HG03097 (cell line): ENCODE measurements at regions not wholly inside any gene's neighbourhood (a gene's known extent, or its start where the extent isn't known, plus 50 kb on each side); places are given as distances from the start of the nearest gene placed in this dataset.
"Not testable (repeated sequence)": the region's sequence is repeated elsewhere in the genome, so short reads cannot be mapped to it uniquely, and the experiment has no call there.

Source experiments
- ATAC-seq: cut with Tn5 transposase; IDR thresholded peaks from one replicate; pipeline ENCODE4 v1.9.1; 2021; ENCODE audit not compliant: unreplicated experiment, low FRiP score

DNA sequence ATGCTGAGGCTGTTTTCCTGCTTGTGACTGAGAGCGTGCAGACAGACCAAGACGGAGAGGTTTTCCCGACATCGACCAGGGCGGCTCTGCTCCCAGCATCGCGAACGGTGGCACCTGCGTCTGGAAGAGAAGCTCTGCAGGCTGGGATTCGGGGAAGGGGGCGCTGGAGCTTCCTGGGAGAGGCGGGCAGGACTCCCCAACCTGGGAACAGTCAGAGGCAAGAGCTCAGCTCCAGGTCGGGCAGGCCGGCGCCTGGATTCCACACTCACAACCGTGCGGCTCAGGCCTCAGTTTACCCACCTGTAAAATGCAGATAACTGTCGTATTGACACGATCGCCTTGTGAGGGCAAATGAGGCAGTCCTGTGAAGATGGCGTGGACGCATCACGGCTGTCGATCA, 332.6 kb downstream of the ADGRD1 start:
- ATAC-seq = not testable (repeated sequence)

DNA sequence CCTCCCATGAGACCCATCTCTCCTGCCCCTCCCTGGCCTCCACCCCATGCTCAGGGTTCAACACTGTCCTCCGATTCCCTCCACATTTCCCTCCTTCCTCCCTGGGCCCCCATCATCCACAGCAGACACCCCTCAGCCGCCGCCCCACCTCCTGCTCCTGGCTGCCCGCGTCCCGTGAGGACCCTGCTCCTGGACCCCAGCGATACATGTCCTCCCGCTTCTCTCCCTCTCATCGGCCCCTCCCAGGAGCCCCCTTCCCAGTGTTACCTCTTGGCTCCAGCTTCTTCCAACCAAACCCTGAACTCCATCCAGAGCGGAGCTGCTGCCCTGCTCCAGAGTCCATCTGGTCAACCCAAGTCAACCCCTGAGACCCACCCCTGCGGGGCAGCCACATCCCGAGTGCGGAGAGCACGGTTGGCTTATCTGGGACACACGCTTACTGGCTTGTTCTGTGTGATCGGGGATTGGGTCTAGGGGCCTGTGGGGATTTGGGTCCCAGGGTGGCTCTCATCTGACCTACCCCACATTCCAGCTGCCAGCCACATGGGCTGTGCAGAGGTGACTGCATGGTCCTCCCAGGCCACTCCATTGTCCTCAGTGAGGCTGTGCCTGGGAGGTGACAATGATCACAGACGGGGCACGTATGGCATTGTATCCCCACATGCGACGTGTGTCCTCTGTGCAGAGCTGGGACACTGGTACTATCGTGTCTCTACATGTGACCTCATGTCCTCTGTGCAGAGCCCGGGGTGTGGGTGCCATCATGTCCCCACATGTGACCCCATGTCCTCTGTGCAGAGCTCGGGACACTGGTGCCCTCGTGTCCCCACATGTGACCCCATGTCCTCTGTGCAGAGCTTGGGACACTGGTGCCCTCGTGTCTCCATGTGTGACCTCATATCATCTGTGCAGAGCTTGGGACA, 333.6 kb downstream of the ADGRD1 start:
- ATAC-seq = no peak

DNA sequence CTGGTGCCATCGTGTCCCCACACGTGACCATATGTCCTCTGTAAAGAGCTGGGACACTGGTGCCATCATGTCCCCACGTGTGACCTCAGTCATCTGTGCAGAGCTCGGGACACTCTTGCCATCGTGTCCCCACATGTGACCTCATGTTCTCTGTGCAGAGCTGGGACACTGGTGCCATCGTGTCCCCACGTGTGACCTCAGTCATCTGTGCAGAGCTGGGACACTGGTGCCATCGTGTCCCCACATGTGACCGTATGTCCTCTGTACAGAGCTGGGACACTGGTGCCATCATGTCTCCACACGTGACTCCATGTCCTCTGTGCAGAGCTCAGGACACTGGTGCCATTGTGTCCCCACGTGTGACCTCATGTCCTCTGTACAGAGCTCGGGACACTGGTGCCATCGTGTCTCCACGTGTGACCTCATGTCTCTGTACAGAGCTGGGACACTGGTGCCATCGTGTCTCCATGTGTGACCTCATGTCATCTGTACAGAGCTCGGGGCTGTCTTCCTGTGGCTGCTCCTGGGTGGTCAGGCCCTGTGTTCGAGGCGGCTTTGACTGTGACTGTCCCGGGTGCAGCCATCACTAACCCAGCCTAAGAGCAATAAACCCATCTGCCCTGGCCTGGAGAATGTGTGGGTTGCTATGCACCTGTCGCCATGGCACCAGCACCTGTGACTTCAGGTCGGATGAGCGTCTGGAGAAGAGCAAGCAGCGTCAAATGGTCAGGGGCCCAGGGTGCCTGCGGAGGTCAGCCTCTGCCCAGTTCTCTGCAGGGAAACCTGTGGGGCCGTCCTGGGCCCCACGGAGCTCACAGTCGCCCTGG, 334.4 kb downstream of the ADGRD1 start:
- ATAC-seq = no peak

DNA sequence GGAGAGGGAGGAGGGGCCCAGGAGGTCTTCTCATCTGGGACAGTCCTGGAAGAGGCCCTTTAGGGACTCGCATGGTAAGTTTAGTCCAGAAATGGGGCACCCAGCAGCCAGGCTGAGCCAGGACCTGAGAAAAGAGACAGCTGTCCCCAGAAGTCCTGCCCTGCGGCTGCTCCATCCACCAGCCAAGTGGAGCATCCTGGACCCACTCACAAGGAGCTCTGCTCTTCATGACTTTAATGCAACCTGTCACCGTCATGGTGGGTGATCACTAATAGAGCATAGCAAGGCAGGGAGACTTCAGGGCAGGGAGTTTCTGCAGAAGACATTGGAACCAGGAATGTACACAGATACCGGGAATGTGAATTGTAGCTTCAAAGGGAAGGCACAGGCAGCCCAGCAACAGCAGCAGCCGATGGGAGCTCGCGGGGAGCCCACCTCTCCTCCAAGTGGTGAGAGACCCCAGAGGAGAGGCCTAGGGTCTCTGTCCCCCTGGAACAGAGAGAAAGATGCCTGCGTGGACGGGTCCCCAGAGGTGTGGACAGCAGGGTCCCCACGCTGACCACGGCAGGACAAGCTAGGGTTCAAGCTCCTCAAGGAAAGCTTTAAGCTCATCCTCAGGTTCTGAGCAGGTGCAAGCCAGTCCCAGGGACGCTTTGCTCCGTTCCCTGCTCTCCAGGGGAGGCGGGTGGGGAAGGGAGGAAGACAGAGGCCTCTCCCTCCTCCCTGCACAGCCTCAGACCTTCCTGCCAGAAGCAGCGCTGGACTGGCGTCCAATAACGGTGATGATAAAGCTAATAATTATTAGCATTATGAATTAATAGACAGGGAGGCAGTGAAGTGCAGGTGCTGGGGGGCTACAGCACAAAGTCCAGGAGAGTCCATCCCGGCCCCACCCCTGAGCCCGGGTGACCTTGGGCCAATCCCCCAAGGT, 335.3 kb downstream of the ADGRD1 start:
- not testable (repeated sequence) for ATAC-seq

DNA sequence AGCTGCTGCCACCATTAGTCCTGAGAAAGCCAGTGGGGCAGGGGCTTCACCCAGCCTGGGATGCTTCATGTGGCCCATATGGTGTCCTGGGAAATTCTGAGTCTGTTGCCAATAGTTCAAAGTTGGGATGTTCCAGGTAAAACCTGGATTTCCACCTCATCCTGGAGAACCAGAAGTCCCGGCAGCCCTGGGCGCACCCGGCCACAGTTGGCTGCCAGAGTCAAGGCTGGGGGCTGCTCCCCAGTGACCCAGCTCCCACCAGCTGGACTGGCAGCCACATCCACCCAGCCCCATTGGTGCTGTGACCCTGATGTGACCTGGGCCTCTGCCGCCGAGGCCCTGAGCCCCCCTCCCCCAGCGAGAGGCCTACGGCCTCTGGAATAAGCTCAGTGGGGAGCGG, 336.1 kb downstream of the ADGRD1 start:
- not testable (repeated sequence) for ATAC-seq

DNA sequence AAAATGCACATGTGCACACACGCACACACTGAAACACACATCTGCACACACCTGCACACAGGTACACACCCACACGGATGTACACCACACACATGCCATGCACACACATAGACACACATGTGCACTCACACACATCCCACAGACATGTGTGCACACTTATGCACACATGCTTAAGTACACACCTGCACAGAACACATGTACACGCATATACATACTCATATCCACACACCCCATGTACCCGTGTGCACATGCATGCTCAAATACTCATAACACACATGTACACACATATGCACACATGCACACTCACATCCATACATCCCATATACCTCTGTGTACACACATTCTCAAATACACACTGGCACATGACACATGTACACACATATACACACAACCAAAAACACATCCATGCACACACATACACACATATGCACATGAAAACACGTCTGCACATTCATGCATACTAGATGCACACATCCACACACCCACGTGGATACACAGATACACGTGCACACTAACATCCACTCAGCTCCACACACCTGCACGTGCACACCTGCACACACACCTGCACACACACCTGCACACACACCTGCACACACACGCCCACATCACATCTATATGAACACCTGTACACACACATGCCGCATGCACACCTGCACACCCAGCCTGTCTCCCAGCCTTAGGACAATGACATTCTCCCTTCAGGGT, 336.7 kb downstream of the ADGRD1 start:
- no peak for ATAC-seq

DNA sequence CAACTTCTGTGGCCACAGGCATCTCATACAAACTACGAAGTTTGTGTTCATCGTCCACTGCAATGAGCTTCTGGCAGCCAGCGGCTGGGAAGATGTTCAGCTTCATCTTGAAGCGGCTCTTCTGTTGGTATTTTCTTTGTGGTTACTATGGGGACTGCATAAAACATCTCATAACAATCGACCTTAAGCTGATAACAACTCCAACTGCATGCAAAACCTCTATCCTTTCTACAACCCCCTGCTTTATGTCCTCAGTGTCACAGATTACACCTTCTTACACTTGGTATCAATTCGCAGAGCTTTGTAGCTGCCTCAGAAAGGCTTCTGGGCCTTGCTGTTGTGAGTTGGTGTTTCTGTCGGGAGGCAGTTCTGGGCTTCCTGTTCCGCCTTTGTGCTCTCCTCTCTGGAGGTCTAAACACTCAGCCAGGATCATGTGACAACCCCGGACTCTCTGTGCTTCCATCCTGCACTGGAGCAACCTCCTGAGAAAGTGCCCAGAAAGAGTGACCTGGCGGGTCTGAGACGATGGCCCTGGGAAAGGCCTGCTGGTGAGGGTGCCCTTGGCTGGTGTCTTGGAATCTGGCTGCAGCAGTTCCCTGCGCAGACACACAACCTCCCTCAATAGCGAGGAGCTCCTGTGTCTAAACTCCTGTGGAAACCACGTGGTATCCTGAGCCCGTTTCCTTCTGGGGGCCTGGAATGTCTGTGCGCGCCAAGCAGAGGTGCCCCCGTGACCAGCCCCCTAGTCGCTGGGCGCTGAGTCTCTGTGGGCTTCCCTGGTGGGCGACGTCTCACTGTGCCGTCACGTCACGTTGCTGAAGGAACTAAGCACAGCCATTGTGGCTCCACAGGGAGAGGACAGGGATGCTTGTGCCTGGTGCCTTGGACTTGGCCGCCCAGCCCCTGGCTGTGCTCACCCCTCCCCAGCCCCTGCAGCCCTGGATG, 339.6 kb downstream of the ADGRD1 start:
- not testable (repeated sequence) for ATAC-seq

DNA sequence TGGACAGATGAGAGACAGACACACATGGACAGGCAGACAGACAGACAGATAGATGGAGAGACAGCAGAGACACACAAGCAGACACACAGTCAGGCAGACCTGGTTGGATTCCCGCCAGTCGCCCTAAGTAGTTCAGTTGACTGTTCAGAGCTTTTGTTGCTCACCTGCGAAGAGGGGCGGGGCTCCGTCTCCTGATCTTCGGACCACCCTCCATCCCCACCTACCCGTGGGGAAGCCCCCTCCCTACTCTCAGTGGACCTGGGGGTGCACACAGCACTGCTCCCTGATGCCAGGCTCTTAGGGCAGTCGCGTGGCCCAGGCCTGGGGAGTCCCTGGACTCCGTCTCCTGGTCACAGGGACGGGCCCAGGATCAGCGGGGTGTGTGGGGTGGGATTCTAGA, 341.0 kb downstream of the ADGRD1 start:
- not testable (repeated sequence) for ATAC-seq

DNA sequence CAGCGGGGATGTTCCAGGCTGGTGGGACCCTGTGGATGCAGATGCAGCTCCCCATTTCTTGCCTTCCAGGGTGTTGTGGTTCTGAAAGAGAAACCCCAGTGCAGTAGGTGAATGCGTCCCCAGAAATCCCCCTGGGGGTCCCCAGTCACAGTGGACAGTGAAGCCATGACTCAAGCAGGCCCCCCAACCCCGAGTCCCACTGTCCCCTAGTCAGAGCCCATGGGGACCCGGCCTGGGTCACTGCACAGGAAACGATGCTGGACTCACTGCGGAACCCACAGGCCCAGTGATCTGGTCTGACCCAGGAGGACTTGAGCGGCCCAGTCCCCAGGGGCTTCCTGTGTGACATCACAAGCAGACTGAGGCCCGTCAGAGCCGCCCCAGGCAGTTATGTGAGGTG, 341.4 kb downstream of the ADGRD1 start:
- not testable (repeated sequence) for ATAC-seq

DNA sequence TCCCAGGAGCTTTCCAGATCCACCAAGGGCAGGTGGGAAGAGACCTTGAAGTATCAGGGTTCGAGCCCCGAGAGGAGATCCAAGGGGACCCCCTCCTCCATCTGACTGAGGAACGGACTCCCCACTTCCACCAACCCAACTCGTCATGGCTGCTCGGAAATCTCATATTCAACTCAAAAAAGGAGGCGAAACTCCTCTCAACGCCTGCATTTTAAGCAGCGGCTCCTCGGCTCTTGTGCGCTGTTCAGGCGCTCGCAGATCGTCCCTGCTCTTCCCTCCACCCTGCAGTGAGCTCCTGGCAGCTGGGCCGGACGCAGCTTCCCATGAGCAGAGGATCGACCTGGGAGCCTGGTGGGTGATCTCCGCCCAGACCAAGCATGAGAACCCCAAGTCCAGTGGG, 341.9 kb downstream of the ADGRD1 start:
- not testable (repeated sequence) for ATAC-seq

DNA sequence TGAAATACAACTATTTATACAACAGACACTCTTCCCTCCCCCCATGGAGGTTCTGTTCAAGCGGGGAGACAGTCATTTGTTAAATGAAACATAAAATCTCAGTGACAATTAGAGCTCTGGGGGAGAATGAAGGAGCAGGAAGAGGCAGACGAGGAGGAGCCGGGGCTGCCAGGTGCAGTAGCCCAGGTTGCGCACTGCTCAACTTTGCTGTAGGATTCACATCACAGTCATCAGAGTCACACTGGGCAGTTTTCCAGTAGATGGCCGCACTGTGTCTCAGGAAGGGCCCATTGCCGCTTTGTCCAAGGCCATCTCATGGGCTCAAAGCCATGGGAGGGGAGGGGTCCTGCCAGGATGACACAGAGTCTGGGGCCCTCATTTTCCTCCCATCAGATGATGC, 342.4 kb downstream of the ADGRD1 start:
- not testable (repeated sequence) for ATAC-seq

DNA sequence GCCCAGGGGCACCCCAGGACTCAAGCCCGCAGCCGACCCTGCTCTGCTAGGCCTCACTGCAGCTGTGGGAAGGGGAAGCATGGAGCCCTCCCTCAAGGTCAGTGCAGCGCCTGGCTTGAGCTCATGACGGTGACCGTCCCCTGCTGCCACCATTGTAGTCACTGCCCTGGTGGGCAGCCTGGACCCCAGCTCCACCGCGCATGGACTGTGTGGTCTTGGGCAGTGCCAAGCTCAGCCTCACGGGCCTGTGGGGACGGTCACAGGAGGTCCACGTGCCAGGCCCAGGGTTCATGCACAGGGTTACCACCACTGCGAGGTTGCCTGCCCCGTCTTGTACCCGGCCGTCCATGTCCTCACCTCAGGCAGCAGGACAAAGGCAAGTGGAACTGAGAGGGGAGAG, 342.9 kb downstream of the ADGRD1 start:
- not testable (repeated sequence) for ATAC-seq

DNA sequence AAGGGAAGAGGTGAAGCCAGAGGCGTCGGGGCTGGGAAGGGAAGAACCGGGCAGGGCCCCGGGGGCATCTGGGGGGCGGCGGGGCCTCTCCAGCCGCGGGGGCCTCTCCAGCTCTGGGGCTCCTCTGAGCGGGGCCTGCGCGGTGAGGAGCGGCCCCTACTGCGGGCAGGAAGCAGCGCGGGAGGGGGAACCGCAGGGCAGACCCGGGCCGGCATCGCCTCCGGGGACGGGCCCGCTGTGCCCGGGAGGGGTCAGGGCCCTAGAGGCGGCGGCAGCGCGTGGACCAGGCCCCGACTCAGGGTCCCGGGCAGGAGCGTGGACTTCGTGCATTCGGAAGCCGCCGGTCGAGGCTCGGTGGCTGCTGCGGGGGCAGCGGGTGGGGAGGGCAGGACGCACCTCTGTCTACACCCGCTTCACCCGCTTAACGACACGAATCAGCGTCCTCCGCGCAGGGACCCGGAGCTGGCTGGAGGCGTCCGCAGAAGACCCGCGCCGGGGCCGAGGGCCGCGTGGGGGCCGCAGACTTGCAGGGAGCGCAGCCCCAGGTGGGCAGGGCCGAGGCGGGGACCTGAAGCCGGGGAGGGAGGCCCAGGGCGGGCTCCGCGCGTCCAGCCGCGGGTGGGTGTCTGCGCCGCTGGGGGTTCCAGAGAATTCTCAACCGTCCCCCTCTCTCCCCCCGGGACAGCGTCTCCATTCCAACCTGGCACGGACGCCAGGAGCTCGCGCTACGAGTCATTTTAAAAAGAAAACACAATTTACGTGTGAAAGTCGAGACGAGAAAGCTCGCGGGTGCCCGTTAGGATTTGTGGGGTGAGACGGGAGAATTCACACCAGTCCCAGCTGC, 345.0 kb downstream of the ADGRD1 start:
- ATAC-seq = not testable (repeated sequence)

DNA sequence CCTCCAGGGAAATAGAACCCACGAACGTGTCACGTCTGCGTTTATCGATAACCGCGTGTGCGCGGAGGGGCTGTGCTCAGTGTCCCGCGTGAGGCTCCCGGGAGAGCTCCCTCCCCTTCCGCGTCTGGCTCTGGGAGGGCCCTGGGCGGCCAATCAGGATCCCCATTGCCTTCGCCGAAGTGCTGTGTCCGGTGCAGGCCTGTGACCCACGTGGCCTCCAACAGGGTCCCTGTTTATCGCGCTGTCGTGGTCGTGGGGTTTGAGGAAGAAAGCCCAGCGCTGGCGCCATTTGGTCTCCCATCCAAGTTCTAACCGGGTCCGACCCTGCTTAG, 345.6 kb downstream of the ADGRD1 start:
- ATAC-seq = not testable (repeated sequence)

DNA sequence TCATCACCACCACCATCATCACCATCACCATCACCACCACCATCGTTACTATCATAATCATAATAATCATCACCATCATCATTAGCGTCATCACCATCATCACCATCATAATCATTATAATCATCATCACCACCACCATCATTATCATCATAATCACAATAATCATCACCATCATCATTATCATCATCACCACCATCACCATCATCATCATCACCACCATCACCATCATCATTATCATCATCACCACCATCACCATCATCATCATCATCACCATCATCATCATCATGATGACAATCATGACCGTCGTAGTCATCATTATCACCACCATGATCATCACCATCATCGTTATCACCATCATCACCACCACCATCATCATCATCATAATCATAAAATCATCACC, 349.9 kb downstream of the ADGRD1 start:
- not testable (repeated sequence) for ATAC-seq

DNA sequence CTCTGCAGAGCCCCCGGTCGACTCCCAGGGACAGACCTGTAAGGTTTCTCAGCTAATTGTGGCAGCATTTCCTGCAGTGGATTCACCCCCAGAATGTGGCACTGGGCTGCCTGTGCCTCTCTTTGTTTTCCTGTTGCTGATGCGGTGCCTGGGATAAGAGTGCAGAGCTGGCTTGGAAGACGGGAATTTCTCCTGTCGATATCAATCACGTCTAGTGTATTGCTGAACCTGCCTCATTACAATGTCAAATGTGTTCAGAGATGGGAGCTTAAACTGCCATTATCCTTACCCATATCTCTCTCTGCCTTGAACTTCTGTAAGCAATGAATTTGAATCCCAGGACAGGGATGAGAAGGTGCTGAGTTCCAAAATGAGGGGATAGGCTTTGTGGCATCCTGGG, 350.9 kb downstream of the ADGRD1 start:
- ATAC-seq = not testable (repeated sequence)

DNA sequence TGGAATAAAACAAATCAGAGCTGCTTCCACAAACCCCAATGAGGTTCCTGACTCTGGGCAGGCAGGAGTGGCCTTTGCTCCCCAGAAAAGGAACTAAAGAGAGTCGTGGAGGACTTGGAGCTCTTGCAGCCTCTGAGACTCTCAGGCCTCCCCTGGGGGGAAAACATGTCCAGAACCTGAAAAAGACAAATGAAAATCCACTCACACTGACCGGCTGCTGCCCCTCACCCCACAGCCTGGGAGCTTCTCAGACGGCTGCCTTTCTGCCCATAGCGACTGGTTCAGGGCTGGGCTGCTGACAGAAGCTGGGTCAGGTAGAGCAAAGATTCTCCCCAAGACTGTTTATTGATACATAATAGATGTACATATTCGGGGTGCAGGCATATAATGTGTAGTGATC, 356.0 kb downstream of the ADGRD1 start:
- no peak for ATAC-seq
